HCEC 1CT (cell line): ENCODE measurements at regions not wholly inside any gene's neighbourhood (a gene's known extent, or its start where the extent isn't known, plus 50 kb on each side); places are given as distances from the start of the nearest gene placed in this dataset.
"Not testable (repeated sequence)": the region's sequence is repeated elsewhere in the genome, so short reads cannot be mapped to it uniquely, and the experiment has no call there.

ENCODE experiments used
- DNase-seq: peaks from one replicate; pipeline ENCODE4 v3.0.0-alpha.2; 2017

- peak; percentile 52 for DNase-seq
These were observed 312.6 kb downstream of the IPMK start for GRCh38 chr10:57955076-57955475.

DNA sequence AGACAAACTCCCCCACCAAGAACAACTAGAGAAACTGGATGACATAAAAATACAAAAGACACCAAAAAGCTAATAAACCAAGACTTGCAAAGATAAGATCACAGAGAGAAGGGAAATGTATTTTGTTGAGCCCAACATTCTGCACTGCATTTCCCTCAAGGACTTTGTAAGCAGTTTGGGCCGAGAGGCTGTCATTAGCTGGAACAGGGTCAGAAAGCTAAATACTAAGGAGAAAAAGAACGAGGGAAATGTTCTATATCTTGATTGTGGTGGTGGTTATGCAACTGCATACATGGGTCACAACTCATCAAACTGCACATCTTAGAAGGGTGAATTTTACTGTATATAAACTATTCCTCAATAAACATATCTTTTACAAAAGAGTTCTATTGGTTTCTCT is 315.0 kb downstream of the IPMK start:
- peak; percentile 12 for DNase-seq

- DNase-seq = no peak
These were observed 317.2 kb downstream of the IPMK start for GRCh38 chr10:57950442-57950974.

DNA sequence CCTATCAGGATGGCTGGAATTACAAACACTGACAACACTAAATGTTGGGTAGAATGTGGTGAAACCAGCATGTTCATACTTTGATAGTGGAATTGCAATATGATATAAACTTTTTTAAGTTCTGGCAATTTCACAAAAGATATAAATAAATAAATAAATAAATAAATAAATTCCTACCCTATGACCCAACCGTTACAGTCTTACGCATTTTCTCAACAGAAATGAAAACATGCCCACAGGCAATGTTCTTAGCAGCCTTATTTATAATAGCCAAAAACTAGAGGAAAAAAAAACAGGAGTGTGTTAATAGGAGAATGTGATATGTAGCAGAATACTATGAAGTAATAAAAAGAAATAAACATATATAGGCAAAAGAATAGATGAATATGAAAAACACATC is 318.9 kb downstream of the IPMK start:
- no peak for DNase-seq

DNA sequence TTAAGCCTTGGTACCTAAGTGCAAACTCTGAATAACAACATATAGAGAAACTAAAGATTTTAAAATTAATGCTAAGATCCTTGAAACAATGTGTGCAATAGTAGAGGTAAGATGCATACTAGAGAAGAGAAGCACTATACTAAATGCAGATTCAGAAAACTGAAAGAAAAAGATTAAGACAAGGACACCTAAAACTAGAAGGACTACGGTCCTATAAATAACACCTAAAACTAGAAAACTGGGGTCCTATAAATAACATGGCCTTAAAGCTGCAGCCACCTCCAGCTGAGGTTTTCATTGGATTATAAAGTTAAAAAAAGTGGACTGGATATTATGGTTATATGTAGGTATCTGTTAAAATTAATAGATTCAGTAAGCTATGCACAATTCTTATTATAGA is 320.9 kb downstream of the IPMK start:
- no peak for DNase-seq

- DNase-seq = no peak
These were observed 324.0 kb downstream of the IPMK start for GRCh38 chr10:57943701-57944100.

DNA sequence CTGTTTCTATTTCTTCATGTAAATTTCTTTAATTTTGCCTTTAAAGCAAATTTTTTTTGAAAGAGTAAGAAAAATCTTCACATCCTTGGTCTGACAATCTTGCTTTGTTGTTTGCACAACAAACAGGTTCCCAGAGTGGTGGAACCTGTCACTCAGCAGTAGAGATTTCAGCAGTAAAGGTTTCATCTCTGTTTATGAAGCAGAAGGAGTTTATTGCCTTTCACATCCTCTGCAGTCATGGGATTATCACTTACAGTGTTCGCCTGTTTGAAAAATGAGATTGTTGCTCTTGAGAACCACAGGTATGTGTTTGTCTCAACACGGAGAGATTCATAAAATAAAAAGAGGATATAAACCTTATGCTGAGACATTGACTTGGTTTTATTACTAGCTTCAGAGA is 342.6 kb downstream of the IPMK start:
- DNase-seq = no peak

DNA sequence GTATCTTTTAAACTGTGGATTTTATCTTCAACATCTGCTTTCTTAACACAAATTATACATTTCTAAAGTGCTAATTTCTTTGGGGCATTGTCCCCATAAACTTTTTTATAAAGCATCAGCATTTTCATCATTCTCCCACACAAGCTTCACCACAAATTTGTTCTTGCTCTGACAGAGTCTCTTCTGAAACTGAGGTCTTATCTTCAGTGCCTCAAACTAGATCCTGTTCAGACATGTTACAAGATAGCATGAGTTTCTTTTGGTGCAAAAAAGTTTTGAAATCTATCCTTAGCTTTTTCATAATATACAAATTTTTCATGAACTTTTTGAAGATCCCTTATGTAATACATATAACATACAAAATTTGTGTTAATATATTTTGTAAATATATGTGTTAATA is 346.6 kb downstream of the IPMK start:
- DNase-seq = no peak

GRCh38 chr10:57919864-57920263 is 347.8 kb downstream of the IPMK start:
- no peak for DNase-seq

GRCh38 chr10:57917019-57917418 is 350.7 kb downstream of the IPMK start:
- no peak for DNase-seq

GRCh38 chr10:57905861-57906260 is 361.8 kb downstream of the IPMK start:
- DNase-seq = no peak

- no peak for DNase-seq
These were observed 362.7 kb downstream of the IPMK start for GRCh38 chr10:57905010-57905409.

DNA sequence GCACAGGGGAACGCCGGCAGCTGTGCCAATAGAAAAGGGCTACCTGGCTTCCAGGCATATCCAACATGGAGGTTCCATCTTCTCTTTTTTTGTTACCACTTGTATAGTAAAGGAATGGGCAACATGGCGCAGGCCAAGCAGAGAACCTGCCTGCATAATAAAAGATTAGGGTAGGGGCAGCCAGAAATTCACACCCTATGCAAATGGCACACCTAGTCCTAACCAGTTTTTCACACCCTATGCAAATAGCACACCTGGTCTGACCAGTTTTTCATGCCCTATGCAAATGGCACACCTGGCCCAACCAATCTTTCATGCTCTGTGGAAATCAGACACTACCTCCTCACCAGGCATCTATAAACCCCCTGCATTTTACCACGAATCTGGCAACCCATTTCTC is 369.5 kb downstream of the IPMK start:
- DNase-seq = no peak

DNA sequence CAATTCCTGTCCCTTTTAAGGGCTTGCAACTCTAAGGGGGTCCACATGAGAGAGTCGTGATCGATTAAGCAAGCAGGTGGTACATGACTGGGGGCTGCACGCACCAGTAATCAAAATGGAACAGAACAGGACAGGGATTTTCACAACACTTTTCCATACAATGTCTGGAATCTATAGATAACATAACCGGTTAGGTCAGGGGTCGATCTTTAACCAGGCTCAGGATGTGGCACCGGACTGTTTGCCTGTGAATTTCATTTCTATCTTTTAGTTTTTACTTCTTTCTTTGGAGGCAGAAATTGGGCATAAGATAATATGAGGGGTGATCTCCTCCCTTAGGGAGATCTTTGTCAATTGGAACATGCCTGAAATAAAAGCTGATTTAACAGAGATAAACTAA is 370.1 kb downstream of the IPMK start:
- no peak for DNase-seq

- no peak for DNase-seq
These were observed 373.3 kb downstream of the IPMK start for GRCh38 chr10:57894361-57894760.

GRCh38 chr10:57891201-57892006 is 376.3 kb downstream of the IPMK start:
- DNase-seq = no peak

DNA sequence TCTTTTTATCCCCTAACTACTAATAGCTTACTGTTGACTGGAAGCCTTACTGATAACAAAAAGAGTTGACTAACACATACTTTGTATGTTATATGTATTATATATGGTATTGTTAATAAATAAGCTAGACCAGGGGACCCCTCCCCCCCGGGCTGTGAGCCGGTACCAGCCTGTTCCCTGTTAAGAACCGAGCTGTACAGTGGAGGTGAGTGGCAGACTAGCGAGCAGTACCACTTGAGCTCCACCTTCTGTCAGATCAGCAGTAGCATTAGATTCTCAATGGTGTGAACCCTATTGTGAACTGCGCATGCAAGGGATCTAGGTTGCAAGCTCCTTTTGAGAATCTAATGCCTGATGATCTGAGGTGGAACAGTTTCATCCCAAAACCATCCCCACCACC is 377.0 kb downstream of the IPMK start:
- DNase-seq = no peak

DNA sequence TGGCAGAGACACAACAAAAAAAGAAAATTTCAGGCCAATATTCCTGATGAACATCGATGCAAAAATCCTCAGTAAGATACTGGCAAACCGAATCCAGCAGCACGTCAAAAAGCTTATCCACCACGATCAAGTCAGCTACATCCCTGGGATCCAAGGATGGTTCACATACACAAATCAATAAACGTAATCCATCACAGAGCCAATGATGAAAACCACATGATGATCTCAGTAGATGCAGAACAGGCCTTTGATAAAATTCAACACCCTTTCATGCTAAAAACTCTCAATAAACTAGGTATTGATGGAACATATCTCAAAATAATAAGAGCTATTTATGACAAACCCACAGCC is 382.1 kb downstream of the IPMK start:
- not testable (repeated sequence) for DNase-seq

GRCh38 chr10:57884965-57885617 is 382.6 kb downstream of the IPMK start:
- no peak for DNase-seq

DNA sequence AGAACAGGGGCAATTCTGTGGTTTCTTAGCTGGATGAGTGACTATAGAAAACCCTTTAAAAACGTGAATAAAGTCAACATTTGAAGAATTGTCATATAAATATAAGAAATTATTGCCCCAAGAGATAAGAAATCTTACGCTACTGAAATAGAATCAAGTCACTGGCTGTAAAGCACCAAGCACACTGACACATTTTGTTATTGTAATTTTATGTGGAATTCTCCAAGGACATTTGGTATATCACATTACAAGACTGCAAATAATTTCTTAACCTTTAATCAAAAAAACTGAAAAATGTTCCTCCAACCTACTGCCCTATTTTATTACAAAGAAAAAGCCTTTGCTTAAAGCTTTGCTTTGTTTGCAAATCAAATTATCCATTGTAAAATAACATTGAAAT is 383.3 kb downstream of the IPMK start:
- DNase-seq = no peak

DNA sequence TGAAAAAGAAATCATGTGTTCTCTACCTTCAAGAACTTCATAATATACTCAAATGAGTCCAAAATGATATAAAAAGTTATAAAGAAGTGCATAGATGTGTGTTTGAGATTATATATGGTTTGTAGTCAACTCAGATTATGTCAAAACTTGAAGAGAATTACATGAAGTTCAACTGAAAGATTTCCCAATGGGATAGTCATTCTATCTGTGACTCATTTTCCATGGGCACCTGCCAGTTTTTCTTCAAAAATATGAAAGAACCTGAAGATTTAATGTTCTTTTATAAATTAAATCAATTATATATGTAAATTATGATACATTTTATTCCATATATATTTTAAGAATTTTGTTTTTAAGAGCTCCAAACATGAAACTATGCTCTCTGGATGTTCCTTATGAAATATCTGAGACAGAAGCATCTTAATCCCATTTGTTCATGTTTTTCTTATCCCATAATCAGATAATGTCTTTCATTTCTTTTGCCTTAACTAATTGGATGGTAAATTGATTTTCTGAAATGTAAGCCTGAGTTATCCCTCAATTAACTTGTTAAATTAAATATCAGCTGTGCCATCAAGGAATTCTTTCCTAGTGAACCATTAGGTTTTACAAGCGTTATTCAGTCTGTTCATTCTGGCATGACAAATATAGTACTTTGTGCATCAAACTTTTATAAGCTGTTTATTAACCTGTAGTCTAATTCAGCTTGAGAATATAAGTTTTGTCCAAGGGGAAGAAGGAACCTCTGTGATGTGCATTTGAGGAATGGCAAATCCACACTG is 387.1 kb downstream of the IPMK start:
- DNase-seq = no peak

DNA sequence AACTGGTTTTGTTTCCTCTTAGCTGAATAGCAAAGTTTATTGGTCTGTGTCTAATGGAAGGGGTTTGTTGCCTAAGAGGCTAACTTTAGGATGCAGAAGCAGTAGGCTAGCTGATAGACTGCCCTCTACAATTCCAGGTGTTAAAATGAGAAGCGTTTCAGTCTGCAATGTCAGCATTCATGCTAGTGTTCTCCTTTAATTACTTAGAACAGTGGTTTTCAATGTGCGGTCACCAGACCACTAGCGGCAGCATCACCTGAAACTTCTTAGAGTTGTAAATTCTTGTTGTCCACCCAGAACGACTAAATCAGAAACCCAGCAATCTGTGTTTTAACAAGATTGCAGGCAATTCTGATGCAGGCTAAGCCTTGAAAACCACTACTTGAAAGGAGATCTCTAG is 392.9 kb downstream of the IPMK start:
- DNase-seq = no peak

DNA sequence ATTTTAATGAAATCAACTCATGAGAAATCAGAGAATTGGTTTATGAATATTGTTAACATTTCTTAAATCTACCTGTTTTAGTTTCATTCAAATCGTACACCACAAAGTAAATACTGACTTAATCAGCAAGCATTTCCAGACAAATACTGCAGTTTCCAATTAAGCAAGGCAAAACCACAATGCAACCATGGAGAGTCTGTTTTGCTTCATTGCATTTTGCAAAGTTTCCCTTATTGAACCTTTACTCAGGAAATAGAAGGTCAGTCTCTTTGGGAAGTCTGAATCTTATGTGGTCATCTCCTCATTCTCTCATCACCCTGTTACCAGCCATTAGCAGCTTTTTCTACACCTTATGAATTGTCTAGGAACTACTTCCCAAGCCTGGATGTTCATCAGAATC is 400.5 kb downstream of the IPMK start:
- no peak for DNase-seq
